Endothelial cell of umbilical vein (primary cell): ENCODE measurements at regions not wholly inside any gene's neighbourhood (a gene's known extent, or its start where the extent isn't known, plus 50 kb on each side); places are given as distances from the start of the nearest gene placed in this dataset.
A peak's percentile ranks its signal among the peaks of the same experiment; 100 is the strongest.

Source experiments
- BruUV-seq: library from RNA; stranded (reverse); fragments of 400-500 nt; replicated peaks from 2 replicates; lab custom pipeline; 2021; lab: Mats Ljungman, UMichigan
- CTCF ChIA-PET: fragments of 300-600, 350-600 bp; sonication (Branson Sonifier 250); formaldehyde crosslinking; loops from one replicate; lab custom pipeline; 2021; ENCODE audit warnings: antibody characterized with exemption, inconsistent platforms; lab: Charles Lee
- POLR2A ChIA-PET: fragments of 300-600, 350-600 bp; sonication (Branson Sonifier 250); formaldehyde crosslinking; loops from one replicate; lab custom pipeline; 2021; ENCODE audit warnings: antibody characterized with exemption, inconsistent platforms; lab: Charles Lee
- DNase-seq: peaks from one replicate; pipeline ENCODE4 v3.0.0-alpha.2; 2011; ENCODE audit warnings: low read depth, low spot score
- FAIRE-seq: peaks from 2 replicates; lab custom pipeline; 2011; peaks lifted over from hg19 to GRCh38; lab: Jason Lieb, UNC
- H2AFZ ChIP-seq: 2 replicates; pipeline ENCODE4 v1.6.0; 2012; ENCODE audit warnings: low read depth, low read length, control low read depth, inconsistent platforms
- H3K27ac ChIP-seq: 2 replicates; pipeline ENCODE4 v1.5.1; 2011; ENCODE audit warnings: low read depth, mild to moderate bottlenecking, control low read depth, low read length, moderate library complexity; ENCODE audit not compliant: insufficient read depth
- H3K27me3 ChIP-seq, 2 experiments: 2 replicates each; pipeline versions ENCODE4 v1.6.0 to v1.6.1; 2011; ENCODE audit warnings: low read length in 2 of 2, mixed read lengths in 1 of 2; ENCODE audit not compliant: control insufficient read depth in 2 of 2, insufficient read depth in 2 of 2
- H3K36me3 ChIP-seq, 2 experiments: 2 replicates in 1 of 2; 3 replicates in 1 of 2; pipeline ENCODE4 v1.5.1; 2011; ENCODE audit warnings: low read length in 2 of 2, mild to moderate bottlenecking in 1 of 2, moderate library complexity in 1 of 2; ENCODE audit not compliant: control insufficient read depth in 2 of 2, insufficient read depth in 2 of 2; ENCODE audit errors: extremely low read depth in 1 of 2
- H3K4me1 ChIP-seq: 3 replicates; pipeline ENCODE4 v1.5.1; 2011; ENCODE audit warnings: mild to moderate bottlenecking, low read length; ENCODE audit not compliant: control insufficient read depth, insufficient read depth; ENCODE audit errors: extremely low read depth
- H3K4me2 ChIP-seq: 2 replicates; pipeline ENCODE4 v1.6.1; 2011; ENCODE audit warnings: low read length, control low read depth, mixed read lengths; ENCODE audit not compliant: insufficient read depth
- H3K4me3 ChIP-seq, 3 experiments: fragments of 200-600 bp in 1 of 3; sonication (generic), shearing (Covaris generic) in 1 of 3; replicated peaks in 1 of 3; 2 replicates each; pipeline ENCODE4 v1.5.1; 2011 to 2016; ENCODE audit warnings: control low read depth in 3 of 3, low read length in 3 of 3, mild to moderate bottlenecking in 2 of 3, inconsistent platforms in 1 of 3, low read depth in 1 of 3, moderate library complexity in 1 of 3; ENCODE audit not compliant: insufficient read depth in 1 of 3
- H3K79me2 ChIP-seq: 2 replicates; pipeline ENCODE4 v1.6.0; 2012; ENCODE audit warnings: low read length, inconsistent platforms; ENCODE audit not compliant: control insufficient read depth, insufficient read depth
- H3K9ac ChIP-seq: replicated peaks from 2 replicates; pipeline ENCODE3; 2011; ENCODE audit warnings: low read length, control low read depth; ENCODE audit not compliant: insufficient read depth; ENCODE audit errors: extremely low read depth
- H3K9me1 ChIP-seq: replicated peaks from 3 replicates; pipeline ENCODE4 v1.6.0; 2011; ENCODE audit warnings: mild to moderate bottlenecking, low read length; ENCODE audit not compliant: control insufficient read depth, insufficient read depth; ENCODE audit errors: extremely low read depth
- H3K9me3 ChIP-seq: replicated peaks from 2 replicates; pipeline ENCODE4 v1.5.1; 2012; ENCODE audit warnings: low read length, inconsistent platforms; ENCODE audit not compliant: control insufficient read depth, insufficient read depth
- H4K20me1 ChIP-seq: replicated peaks from 2 replicates; pipeline ENCODE3; 2011; ENCODE audit warnings: mild to moderate bottlenecking, low read length; ENCODE audit not compliant: control insufficient read depth, insufficient read depth; ENCODE audit errors: extremely low read depth
- EZH2 ChIP-seq: IDR thresholded peaks from 2 replicates; pipeline ENCODE4 v1.6.1; 2012; ENCODE audit warnings: borderline replicate concordance, low read depth, mild to moderate bottlenecking, moderate library complexity, low read length, inconsistent platforms; ENCODE audit not compliant: severe bottlenecking
- FOS ChIP-seq: IDR thresholded peaks from 2 replicates; pipeline ENCODE4 v1.6.1; 2011; ENCODE audit warnings: mild to moderate bottlenecking, low read length, moderate library complexity, borderline replicate concordance; ENCODE audit not compliant: insufficient read depth
- GATA2 ChIP-seq: IDR thresholded peaks from 2 replicates; pipeline ENCODE4 v1.7.0; 2011; ENCODE audit warnings: low read depth, mild to moderate bottlenecking, moderate library complexity, mixed read lengths, low read length; ENCODE audit not compliant: insufficient read length, insufficient read depth
- POLR2A ChIP-seq: IDR thresholded peaks from 2 replicates; pipeline ENCODE4 v1.6.1; 2012; ENCODE audit warnings: low read depth, mild to moderate bottlenecking, control low read depth, low read length
- POLR2AphosphoS5 ChIP-seq: IDR thresholded peaks from 2 replicates; pipeline ENCODE4 v1.6.1; 2012; ENCODE audit warnings: low read depth, mild to moderate bottlenecking, control low read depth, low read length, moderate library complexity; ENCODE audit not compliant: insufficient read depth
- dilution Hi-C: fragments of 300-500 bp; cut with MboI; formaldehyde crosslinking; loops from one replicate; pipeline ENCODE4 v1.15.0; 2019; ENCODE audit warnings: low sequenced_read_pairs; ENCODE audit not compliant: extremely low pct_ligation_motif_present
- intact Hi-C: fragments of 100-400 bp; cut with micrococcal nuclease; formaldehyde crosslinking; loops from one replicate; pipeline ENCODE4 v1.10.0; 2022
- TF ChIP-seq, protein P1 (sequence below): IDR thresholded peaks from 2 replicates; pipeline ENCODE4 v1.6.1; 2011; ENCODE audit not compliant: insufficient read depth, insufficient read length
- TF ChIP-seq, protein P2 (sequence below), 2 donors: IDR thresholded peaks; 1 replicate in 1 of 2; 2 replicates in 1 of 2; pipeline ENCODE4 v1.5.1; 2011; ENCODE audit warnings: low read length in 2 of 2, mild to moderate bottlenecking in 2 of 2, moderate library complexity in 2 of 2, control low read depth in 1 of 2, inconsistent platforms in 1 of 2, low read depth in 1 of 2; ENCODE audit not compliant: insufficient read depth in 1 of 2; ENCODE audit errors: extremely low read depth in 1 of 2

GRCh38 chr2:133821107-133821760 lies 253.0 kb upstream of the NCKAP5 start:
- TF ChIP-seq FOS = peak; percentile 47
- TF ChIP-seq POLR2A = no peak
- TF ChIP-seq GATA2 = peak; percentile 10
- no peaks in the 10 kb centered on the region for H3K27me3 ChIP-seq
- FAIRE-seq (peak; percentile 56), DNase-seq (peak; percentile 38)
- no peak overlapping the region for H3K4me3 ChIP-seq
- no peaks in the 10 kb centered on the region for H3K36me3 ChIP-seq
- no peaks in the 10 kb centered on the region for H3K9me3 ChIP-seq
- H3K27ac ChIP-seq = peak overlapping the region; percentile 24
- H2AFZ ChIP-seq = peak overlapping the region; percentile 29
- POLR2A ChIA-PET = no interaction called here
- dilution Hi-C loops = no loop called here
- CTCF ChIA-PET = interaction anchor here (1.1 to 1.6 kb wide), 2 partner anchors 23 to 41 kb away, joined by 3 to 10 read pairs; no protein-coding TSS in a partner anchor
- no peak overlapping the region for H3K9ac ChIP-seq
- no TSS peak for BruUV-seq
- no peaks in the 10 kb centered on the region for H3K79me2 ChIP-seq
- H3K4me1 ChIP-seq = peaks cover 67% of the 10 kb centered on the region
- intact Hi-C loops = no loop called here
- no peaks in the 10 kb centered on the region for H4K20me1 ChIP-seq
- no peaks in the 10 kb centered on the region for H3K9me1 ChIP-seq
- H3K4me2 ChIP-seq = no peak overlapping the region

DNA sequence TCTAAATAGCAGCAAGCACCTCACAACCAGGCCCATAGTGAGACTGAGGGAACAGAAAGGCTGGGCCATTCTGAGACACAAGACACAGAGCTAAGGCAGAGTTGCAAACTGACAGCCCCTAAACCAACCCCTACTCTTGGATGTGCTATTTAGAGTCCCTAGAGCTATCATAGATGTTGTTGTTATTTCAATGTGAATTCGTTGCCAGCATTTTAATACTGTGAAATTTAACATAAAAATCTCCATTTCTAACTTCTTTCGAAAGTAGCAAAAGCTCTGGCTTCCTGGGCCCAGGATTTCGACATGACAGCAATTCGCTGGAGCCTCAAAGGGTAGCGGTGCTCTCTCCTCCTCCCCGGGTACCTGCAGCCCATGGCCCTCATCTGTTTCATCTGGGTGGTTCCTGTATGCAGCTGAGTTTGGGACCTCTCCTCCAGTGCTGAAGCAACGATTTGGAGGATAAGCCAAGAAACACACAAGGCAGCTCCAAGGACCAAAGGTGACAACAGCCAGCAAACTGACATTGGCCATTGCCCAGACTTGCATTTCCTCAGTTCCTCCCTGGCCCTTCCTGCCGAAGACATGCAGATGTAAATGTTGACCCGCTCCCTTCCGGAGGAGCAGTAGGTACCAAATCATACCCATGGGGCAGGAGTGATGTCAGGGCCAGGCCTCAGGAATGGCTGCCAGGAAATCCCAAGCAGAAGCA lies 254.4 kb upstream of the NCKAP5 start:
- Histone ChIP-seq H3K4me1 (peaks cover 52% of the 10 kb centered on the region), H3K27me3 (no peaks in the 10 kb centered on the region), H3K9me1 (no peaks in the 10 kb centered on the region), H3K4me2 (no peak overlapping the region), H3K36me3 (no peaks in the 10 kb centered on the region), H3K27ac (peak overlapping the region; percentile 3), H4K20me1 (no peaks in the 10 kb centered on the region), H3K4me3 (no peak overlapping the region), H3K9ac (no peak overlapping the region), H3K9me3 (no peaks in the 10 kb centered on the region), H3K79me2 (no peaks in the 10 kb centered on the region), H2AFZ (peak overlapping the region; percentile 89)
- DNase-seq (peak; percentile 41), FAIRE-seq (peak; percentile 83)
- ChIA-PET CTCF (interaction anchor here (0.7 to 1.8 kb wide), 4 partner anchors 10 to 242 kb away, joined by 3 to 5 read pairs (median 3); no protein-coding TSS in a partner anchor), POLR2A (no interaction called here)
- no TSS peak for BruUV-seq
- intact Hi-C loops = no loop called here
- TF ChIP-seq FOS (peak; percentile 11), EZH2 (no peak), POLR2AphosphoS5 (peak; percentile 16)
- TF ChIP-seq, protein P1, sequence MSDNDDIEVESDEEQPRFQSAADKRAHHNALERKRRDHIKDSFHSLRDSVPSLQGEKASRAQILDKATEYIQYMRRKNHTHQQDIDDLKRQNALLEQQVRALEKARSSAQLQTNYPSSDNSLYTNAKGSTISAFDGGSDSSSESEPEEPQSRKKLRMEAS = no peak
- TF ChIP-seq, protein P2, sequence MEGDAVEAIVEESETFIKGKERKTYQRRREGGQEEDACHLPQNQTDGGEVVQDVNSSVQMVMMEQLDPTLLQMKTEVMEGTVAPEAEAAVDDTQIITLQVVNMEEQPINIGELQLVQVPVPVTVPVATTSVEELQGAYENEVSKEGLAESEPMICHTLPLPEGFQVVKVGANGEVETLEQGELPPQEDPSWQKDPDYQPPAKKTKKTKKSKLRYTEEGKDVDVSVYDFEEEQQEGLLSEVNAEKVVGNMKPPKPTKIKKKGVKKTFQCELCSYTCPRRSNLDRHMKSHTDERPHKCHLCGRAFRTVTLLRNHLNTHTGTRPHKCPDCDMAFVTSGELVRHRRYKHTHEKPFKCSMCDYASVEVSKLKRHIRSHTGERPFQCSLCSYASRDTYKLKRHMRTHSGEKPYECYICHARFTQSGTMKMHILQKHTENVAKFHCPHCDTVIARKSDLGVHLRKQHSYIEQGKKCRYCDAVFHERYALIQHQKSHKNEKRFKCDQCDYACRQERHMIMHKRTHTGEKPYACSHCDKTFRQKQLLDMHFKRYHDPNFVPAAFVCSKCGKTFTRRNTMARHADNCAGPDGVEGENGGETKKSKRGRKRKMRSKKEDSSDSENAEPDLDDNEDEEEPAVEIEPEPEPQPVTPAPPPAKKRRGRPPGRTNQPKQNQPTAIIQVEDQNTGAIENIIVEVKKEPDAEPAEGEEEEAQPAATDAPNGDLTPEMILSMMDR (IDR thresholded peaks at IDR 0.05; ENCODE audit: extremely low read depth in 1 of 2, insufficient read depth in 1 of 2, low read depth in 1 of 2, low read length in 2 of 2) = no peak
- dilution Hi-C loops = no loop called here
